HG03378 (cell line): ENCODE measurements at regions not wholly inside any gene's neighbourhood (a gene's known extent, or its start where the extent isn't known, plus 50 kb on each side); places are given as distances from the start of the nearest gene placed in this dataset.

Experiments
- ATAC-seq: cut with Tn5 transposase; IDR thresholded peaks from one replicate; pipeline ENCODE4 v1.9.1; 2021; ENCODE audit warnings: mild to moderate bottlenecking, moderate library complexity; ENCODE audit not compliant: unreplicated experiment

DNA sequence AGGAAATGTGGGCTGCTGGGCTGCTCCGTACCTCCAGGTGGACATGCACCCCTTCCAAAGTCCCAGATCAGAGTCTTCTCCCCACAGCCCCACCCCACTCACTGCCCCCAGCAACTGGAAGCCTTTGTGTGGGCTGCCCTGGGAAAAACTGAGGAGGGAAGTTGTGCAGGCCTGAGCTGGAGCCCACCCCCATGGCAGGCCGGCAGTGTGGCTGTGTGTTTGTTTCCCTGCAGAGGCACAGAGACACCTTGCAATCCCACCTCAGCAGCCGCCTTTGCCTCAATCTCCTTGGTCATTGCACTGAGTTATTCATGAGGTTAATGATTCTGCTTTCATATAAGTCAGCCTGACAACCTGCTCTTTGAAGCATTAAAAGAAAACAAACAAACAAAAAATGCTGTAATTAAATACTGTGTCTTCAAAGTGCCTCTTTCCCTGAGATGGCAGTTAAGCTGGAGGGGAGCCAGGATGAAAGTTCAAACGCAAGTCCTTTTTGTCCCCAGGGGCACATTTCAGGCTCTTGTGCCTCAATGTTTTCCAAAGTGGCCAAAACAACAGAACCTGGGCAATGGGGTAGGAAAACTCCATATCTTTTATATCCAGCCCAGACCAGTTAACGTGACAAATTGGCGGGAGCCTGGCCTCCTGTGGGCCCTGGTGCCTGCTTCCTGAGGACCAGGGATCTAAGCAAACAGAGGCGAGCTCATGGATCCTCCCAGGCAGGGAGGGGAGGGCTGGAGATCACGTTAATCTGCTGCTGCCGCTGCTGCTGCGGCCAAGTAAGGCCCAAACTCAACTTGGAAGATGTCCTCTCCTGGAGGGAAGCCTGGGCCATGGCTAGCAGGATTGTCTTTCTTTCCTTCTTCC is 51.9 kb upstream of the TSPAN11 start:
- no peak for ATAC-seq

DNA sequence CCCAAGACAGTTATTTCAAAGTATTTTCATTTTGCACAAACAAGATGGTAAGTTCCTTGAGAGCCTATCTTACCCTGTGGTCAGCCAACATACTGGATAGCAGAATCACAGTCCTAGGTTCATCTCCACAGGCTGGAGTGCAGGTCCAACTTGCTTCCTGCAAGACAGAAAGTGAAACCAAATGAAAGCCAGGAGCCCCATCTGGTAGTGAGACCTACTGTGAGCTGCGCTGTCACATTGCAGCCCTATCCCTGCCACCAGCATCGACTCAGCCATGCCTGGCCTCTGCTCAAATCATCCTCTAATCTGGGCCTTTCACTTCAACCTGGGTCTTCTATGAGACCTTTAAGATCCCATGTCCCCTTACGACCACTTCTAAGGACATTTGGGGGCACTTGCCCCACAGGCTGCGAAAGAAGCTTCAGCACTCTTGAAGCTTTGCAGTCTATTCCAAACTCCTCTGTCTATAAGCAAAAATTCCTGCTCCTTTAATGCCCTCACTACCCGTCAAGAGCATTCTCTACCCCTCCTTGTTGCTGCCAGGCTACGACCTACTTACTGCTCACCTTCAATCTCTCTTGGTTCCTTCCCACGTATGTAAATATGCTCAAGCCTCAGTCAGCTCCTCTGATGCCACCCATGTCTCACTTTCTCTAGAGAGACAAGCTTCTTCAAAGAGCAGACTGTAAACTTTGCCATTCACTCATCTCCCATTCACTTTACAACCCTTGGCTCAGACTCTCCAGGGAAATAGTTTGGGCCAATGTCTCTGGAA is 55.9 kb upstream of the TSPAN11 start:
- ATAC-seq = no peak

DNA sequence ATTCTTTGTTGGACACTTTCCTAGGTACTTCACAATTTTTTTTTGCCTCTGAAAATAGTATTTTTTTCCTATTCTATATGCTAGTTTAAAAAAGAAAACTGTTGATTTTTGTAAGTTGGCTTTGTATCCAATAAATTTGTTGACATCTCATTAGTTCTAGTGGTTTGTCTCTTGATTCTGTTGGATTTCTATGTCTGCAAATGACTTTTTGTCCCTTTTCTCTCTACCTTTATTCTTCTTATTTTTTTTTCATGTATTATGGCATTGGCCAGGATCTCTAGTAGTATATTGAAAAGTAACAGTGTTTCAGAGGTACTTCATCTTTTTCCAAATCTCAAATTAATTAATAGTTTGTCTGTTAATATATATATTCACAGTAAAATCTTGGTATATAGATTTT is 59.1 kb upstream of the TSPAN11 start:
- ATAC-seq = no peak

DNA sequence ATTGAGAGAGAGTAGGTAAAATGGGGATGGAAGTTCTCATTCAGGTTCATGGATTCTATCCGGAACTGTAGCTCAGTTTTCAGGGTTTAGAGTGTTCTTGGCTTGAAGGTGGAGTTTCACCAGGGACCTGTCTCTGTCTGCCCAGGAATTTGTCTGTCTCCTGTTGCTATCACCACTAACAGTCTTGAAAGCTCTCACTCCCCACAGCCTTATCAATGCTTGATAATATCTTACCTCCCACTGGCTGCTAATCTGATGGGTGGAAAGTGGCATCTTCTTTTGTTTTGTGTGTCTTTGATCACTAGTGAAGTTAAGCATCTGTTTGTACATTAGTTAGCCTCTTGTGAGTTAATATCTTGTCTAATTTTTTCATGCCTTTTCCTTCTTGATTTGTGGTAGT is 60.3 kb upstream of the TSPAN11 start:
- ATAC-seq = no peak

DNA sequence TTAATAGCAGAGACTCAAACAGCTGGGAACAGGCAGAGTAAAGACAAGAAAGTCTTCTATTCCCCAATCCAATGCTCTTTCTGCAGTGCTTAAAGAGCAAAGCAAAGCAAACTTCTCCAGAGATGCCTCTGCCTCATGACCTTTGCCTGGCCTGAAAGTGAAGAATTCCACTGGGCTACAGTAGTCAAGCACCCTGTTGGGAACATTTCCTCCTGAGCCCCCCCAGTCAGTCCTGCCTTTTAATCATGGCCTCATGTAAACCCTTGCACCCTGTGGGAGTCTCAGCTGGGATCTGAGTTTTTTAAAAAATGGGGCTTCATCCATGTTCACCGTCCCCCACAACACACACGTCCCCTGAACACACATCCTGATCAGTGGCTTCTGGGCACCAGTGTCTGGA is 62.7 kb upstream of the TSPAN11 start:
- ATAC-seq = no peak

DNA sequence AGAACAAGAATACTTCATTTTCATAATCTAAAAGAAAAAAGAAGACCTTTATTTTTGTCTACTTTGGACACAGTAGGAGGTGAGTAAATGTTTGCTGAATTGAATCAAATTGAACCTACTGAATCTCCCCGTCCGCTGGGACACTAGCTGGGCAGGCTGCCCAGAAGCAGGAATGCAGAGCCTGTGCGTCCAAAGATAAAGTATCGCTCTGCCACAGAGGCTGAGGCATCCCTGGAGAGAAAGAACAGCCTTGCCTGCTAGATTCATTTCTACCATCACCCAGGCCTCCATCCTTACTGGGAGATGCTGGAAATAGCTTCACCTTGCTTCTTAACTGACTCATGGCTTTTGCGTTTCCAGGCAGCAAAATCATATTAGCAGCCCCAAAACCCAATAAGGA is 64.1 kb upstream of the TSPAN11 start:
- ATAC-seq = no peak

DNA sequence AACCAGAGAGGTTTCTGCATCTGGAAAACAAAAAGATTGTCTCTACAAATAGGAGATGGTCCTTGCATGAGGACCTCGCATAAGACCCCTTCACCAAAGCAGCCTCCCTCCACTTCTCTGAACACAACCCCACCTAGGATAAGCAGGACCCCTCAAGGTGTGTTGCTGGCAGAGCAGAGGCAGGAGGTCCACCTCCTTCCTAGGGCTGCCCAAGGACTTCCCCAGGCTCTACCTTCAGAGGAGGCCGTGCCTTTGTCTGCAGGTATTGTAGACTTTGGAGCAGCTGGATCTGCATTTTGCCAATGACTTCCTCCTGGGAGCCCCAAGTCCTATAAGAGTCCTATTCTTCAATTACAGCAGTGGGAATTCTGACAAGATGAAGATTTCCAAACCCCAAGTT is 67.3 kb upstream of the TSPAN11 start:
- no peak for ATAC-seq

DNA sequence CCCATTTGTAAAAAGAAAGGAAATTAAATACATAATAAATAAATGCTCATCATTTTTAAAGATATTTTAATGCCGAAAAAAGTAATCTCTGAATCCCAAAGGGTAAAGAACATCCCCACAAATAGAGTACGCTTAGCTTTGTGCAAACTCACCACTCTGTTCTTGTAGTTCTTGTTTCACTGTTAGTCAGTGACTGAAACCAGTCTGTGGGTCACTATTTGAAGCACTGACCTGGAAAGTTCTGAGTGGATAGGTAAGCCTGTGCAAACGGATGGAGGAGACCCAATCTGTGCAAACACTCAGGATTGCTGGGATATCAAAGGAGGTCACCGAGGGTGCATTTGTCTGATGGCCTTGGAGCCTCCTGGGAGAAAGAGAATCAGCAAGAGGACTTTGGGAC is 68.1 kb upstream of the TSPAN11 start:
- no peak for ATAC-seq

DNA sequence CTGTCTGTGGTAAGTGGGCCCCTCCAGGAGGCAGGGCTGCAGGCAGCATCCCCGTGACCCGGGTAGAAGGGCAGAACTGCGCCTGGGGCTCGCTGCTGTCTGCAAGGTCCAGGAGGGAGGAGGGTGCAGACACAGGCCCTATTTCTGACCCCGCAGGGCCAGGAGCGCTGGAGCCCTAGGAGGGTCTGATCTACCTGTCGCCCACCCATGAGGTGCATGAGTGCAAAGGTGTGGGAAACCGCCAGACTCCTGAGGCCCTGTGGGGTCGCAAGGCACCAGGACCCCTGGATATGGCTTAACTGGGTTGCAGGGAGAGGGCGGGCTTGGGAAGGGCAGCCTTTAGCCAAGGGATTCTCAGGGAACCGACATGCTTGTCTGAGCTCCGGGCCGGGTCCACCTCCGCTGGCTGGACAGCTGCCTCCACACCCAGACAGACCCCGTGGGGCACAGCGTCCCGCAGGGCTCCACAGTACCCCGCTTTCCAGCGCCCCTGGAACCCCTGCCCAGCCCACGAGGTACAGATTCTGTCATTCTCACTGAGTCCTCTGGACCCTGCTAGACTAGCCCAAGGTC is 72.9 kb upstream of the TSPAN11 start:
- no peak for ATAC-seq

DNA sequence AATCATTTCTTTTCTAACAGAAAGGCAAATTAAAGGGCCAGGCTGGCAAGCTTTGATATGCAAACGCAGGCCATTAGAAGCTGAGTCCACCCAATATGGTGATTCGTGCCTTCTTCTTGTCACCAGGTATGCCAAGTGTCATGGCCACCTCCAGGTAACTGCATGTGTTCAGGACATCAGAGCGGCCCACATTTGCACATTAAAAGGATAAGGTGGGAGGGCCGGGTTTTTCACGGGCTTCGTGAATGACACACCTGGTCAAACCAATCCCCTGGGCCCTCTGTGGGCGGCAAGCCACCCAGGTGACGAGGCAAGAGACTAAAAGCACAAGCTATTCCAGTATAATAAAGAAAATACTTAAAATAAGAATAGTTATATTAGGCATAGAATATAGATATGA is 75.9 kb upstream of the TSPAN11 start:
- ATAC-seq = no peak

DNA sequence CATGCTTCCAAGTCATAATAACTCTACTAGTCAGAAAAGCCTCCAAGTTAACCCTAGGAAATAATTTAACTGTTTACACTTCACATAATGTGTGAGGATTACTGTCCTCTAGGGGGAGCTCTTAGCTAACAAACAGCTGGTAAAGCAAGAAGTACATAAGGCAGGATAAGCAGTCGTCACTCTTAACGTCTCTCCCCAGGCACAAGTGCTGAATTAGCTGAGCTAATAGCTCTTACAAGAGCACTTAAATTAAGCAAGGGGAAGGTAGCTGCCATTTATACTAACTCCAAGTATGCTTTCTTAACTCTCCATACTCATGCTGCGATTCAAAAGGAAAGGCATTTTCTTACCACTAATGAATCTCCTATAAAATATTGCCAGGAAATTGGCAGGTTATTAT is 79.3 kb upstream of the TSPAN11 start:
- no peak for ATAC-seq

DNA sequence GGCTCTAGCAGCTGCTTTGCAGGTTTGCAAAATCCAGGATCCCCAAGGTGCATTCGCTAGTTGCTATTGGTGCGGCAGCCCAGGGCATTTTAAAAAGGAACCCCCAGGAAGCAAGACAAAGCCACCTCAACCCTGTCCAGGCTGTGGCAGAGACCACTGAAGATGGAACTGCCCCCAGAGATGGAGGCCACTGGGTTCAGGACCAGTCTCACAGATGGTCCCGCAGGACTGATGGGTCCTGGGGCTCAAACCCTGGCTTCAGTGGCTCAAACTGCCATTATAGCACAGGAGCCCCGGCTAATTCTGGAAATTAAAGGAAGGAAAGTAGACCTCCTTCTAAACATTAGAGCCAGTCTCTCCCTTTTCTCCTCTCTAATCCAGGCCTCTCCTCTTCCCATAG is 79.8 kb upstream of the TSPAN11 start:
- no peak for ATAC-seq

DNA sequence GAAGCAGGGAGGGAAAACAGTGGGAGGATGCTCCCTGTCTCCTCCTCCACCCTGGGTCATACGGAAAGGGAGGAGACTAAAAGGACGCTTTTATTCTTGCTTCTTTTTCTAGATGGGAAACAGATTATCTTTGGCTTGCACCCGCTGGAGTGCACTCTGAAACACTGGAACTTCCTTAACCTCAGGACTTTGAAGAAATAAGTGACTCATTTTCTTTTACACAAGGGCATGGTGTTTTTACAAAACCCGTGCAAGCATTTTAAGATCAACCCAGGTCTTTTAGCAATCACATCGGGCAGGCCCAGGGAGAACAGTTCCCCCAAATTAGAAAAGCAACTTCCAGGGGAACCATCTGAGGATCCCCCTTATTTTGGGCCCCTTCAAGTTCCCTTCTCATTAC is 80.9 kb upstream of the TSPAN11 start:
- no peak for ATAC-seq

DNA sequence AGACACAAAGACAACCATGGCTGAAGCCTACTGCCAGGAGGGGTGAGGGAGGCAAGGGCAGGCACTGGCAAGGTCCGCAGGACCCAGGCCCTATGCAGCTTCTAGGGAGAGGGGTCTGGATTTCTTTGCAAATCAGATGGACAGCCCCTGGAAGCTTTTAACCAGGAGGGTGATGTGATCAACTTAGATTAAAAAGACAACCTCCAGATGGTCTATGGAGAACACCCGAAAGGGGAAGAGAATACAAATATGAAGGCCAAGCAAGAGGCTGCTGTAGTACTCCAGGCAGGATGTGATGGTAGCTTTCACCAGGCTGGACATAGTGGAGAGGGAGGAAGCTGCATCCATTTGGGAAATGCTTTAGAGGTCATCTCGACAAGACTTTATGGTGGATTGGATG is 83.3 kb upstream of the TSPAN11 start:
- ATAC-seq = no peak

DNA sequence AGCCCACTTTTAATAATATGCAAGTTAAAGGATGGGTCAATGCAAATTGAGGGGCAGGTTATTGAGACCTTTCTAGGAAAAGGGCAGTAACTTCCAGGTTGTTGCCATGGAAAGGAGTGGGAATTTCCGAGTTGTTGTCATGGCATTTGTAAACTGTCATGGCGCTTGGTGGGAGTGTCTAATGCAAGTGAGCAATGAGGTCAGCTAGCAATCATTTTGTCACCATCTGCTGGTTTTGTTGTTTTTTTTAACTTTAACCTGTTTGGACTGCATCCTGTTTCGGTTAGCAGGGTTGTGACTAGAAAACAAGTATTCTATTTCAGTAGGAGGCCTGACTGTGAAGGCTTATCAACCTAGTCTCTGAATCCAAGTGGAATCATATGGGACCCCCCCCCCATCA is 85.8 kb upstream of the TSPAN11 start:
- no peak for ATAC-seq

DNA sequence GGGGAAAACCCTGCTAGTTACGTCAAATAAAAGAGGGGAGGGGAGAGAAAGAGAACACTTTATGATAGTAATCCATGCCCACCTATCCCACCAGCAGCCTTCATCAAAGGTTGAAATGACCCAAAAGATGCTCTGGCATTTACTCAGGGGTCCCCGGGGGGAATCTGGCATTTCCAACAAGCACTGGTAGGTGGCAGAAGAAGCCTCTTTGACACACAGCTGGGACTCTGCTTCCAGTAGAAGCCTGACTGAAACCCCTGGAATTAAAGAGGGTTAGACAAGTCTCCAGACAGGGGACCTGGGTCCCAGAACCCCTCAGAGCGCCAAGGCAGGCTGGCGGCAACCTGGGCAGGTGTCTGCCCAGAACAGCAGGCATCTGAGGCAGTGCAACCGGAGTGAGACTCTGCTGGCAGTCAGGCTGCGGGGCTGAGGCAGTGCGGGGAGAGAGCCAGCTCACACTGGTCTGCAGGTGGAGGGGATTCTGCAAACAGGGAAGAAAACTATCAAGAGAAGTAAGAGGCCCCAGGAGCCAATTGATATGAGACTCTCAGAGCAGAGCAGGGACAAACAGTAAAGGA is 85.0 kb upstream of the CAPRIN2 start:
- ATAC-seq = no peak

DNA sequence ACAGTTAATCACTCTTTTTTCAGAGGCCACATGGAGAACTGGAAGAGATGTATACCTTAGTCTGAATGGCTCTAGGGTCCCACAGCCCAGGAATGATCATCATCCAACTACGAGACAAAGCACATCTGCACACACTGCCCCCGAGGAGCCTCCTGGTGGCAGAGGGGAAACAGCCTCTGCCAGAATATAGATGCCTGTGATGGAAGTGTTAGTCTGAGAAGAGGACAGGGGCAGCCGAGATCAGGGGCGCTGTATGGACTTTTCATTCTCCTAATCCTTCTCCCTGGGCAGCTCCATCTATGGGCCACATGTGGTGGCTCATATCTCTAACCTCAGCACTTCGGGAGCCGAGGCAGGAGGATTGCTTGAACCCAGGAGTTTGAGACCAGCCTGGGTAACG is 82.8 kb upstream of the CAPRIN2 start:
- ATAC-seq = no peak

DNA sequence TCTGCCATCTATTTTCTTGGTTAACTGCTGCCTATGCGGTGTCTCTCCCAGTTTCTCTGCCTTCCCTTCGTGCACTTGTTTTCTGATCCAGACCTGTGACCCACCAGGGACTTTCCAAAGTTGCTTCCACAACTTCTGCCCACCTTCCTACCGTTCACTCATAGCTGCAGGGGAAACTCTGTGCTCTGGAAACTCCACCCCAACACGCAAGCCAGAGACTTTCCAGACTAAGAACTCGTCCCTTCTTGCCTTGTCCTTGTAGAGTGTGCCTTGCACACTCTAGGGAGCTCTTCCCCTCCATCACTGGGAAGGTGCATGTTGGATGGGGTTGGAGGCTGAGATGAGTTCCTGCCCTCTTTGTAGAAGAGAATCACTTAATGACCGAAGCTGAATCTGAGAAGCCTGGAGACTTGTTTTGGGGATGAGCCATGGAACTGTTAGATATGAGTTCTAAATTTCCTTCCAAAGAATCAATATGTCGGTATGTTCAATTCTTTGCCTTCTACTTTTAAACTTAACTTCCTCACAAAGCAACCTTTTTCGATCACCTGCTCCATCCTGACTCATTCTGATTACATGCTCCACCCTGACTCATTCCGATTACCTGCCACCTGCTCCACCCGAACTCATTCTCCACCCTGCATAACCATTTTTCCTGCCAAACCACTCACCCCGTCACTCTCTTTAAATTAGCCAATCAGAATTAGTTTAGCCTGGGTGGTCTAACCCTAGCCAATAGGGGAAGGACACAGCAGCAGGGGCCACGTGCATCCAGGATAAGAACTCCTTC is 82.1 kb upstream of the CAPRIN2 start:
- ATAC-seq = no peak

DNA sequence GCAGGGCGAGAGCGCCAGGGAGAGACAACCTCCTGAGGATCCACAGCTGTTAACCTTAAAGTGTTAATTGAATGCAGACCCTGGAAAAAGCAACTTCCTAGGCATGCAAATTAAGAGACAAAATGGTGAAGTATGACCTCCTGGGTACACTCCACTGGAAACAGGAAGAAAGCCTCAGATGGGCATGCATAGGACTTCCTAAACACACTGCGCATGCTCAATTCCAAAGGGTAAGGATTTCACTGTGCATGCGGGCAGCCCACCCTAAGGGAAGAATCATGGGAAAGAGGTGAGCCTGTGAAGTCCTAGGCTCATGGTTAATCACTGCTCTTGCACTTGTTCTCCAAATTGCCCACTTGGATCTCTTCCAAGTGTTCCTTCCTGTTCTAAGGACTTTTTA is 80.5 kb upstream of the CAPRIN2 start:
- ATAC-seq = no peak

DNA sequence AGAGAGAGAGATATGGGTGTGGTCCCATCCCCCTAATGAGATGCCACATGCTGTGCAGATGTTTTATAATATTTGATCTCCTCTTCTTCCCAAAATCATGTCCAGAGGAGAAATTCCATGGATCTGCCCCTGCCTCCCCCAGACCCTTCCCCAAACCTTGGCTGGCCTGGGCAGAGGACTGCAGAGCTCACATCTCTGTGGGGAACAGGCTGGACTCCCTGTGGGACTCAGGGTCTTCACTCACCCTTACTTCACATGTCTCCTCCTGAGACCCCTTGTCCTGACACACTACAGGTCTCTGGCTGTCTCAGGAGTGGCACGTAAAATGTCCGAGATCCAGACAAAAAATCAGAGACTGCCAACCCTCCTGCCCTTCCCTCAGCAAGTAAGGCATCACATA is 76.0 kb upstream of the CAPRIN2 start:
- ATAC-seq = no peak

DNA sequence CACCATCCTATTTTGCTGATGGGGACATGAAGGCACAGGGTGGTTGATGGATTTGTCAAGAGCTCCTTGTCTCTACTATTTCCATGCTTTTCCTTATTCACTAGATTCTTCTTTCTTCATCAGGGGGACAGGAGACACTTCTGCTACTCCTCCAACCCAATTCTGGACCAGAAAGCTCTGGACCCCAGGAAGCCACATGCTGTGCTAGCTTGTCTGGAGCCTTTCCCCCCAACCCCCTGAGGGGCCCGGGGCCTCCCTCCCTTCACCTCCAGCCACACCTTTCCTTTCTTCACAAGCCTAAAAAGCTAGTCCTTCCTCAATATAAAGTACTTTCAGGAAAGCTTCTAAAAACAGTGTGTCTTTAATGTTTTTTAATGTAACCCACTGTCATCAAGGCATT is 75.1 kb upstream of the CAPRIN2 start:
- ATAC-seq = no peak
